ENCODE measurements at regions not wholly inside any gene's neighbourhood (a gene's known extent, or its start where the extent isn't known, plus 50 kb on each side); places are given as distances from the start of the nearest gene placed in this dataset.
A peak's percentile ranks its signal among the peaks of the same experiment; 100 is the strongest.

GRCh38 chr5:21070858-21071257 lies 1082.9 kb upstream of the CDH18 start:
- ChIA-PET CTCF (no interaction called here), POLR2A (no interaction called here)
- Mint-ChIP-seq H3K27ac (no peak overlapping the region), H3K9me3 (no peaks in the 10 kb centered on the region), H3K4me3 (no peak overlapping the region), H3K4me1 (peaks cover 14% of the 10 kb centered on the region), H3K36me3 (ENCODE audit: low read depth) (no peaks in the 10 kb centered on the region), H3K27me3 (no peaks in the 10 kb centered on the region)
- intact Hi-C loops (cut with micrococcal nuclease), result no loop called here
- TF ChIP-seq CTCF (IDR thresholded peaks at IDR 0.05), result no peak
- ATAC-seq (ENCODE audit: low read depth), result no peak
- DNase-seq, result no peak

GRCh38 chr5:21067724-21068123 lies 1079.7 kb upstream of the CDH18 start:
- CTCF ChIA-PET, result no interaction called here
- no peak for DNase-seq
- Mint-ChIP-seq H3K27ac (peak overlapping the region; percentile 79), H3K4me3 (peak overlapping the region; percentile 13), H3K9me3 (peaks cover 4% of the 10 kb centered on the region), H3K27me3 (no peaks in the 10 kb centered on the region), H3K36me3 (ENCODE audit: low read depth) (peaks cover 5% of the 10 kb centered on the region), H3K4me1 (peaks cover 16% of the 10 kb centered on the region)
- TF ChIP-seq CTCF (IDR thresholded peaks at IDR 0.05), result no peak
- ATAC-seq (ENCODE audit: low read depth), result peak; percentile 71
- intact Hi-C loops (cut with micrococcal nuclease), result loop anchor here (1.0 kb wide), 1 partner anchor 9 kb away; no protein-coding TSS in a partner anchor
- POLR2A ChIA-PET, result no interaction called here

- ChIA-PET POLR2A (no interaction called here), CTCF (no interaction called here)
- Mint-ChIP-seq H3K9me3 (peaks cover 10% of the 10 kb centered on the region), H3K27me3 (no peaks in the 10 kb centered on the region), H3K4me3 (no peak overlapping the region), H3K36me3 (ENCODE audit: low read depth) (peaks cover 8% of the 10 kb centered on the region), H3K4me1 (peaks cover 55% of the 10 kb centered on the region), H3K27ac (no peak overlapping the region)
- intact Hi-C loops (cut with micrococcal nuclease), result no loop called here
- DNase-seq (no peak), ATAC-seq (ENCODE audit: low read depth) (no peak)
- no peak for TF ChIP-seq CTCF (IDR thresholded peaks at IDR 0.05)
These were observed 1075.1 kb upstream of the CDH18 start for GRCh38 chr5:21063146-21063545.

- ATAC-seq (ENCODE audit: low read depth), result peak; percentile 96
- Mint-ChIP-seq H3K4me1 (peaks cover 51% of the 10 kb centered on the region), H3K36me3 (ENCODE audit: low read depth) (peaks cover 6% of the 10 kb centered on the region), H3K27ac (peak overlapping the region; percentile 88), H3K9me3 (peaks cover 8% of the 10 kb centered on the region), H3K4me3 (peak overlapping the region; percentile 85), H3K27me3 (no peaks in the 10 kb centered on the region)
- POLR2A ChIA-PET, result no interaction called here
- no peak for DNase-seq
- TF ChIP-seq CTCF (IDR thresholded peaks at IDR 0.05), result no peak
- intact Hi-C loops (cut with micrococcal nuclease), result loop anchor here (1.0 to 5.0 kb wide), 2 partner anchors 9 to 86 kb away; no protein-coding TSS in a partner anchor
- CTCF ChIA-PET, result no interaction called here
These were observed 1070.3 kb upstream of the CDH18 start for GRCh38 chr5:21058289-21058688.

GRCh38 chr5:21051945-21052344 lies 1063.9 kb upstream of the CDH18 start:
- Mint-ChIP-seq H3K36me3 (ENCODE audit: low read depth) (no peaks in the 10 kb centered on the region), H3K4me1 (no peaks in the 10 kb centered on the region)
- intact Hi-C loops (cut with micrococcal nuclease), result no loop called here

More at GRCh38 chr5:21051945-21052344, 1063.9 kb upstream of the CDH18 start:
- DNase-seq (no peak), ATAC-seq (ENCODE audit: low read depth) (no peak)
- no peaks in the 10 kb centered on the region for H3K27me3 Mint-ChIP-seq
- no peaks in the 10 kb centered on the region for H3K9me3 Mint-ChIP-seq
- ChIA-PET CTCF (no interaction called here), POLR2A (no interaction called here)
- H3K27ac Mint-ChIP-seq, result no peak overlapping the region
- H3K4me3 Mint-ChIP-seq, result no peak overlapping the region
- no peak for TF ChIP-seq CTCF (IDR thresholded peaks at IDR 0.05)

Data from activated B cell treated with CpG ODN at 0.5 μM for 24 hours (primary cell).